Right atrium auricular region (tissue), 2 donors: ENCODE measurements at regions not wholly inside any gene's neighbourhood (a gene's known extent, or its start where the extent isn't known, plus 50 kb on each side); places are given as distances from the start of the nearest gene placed in this dataset.

Experiments
- DNase-seq: peaks from one replicate; pipeline ENCODE4 v3.0.0-alpha.2; 2019; ENCODE audit warnings: low spot score
- H3K27ac ChIP-seq, 2 donors: fragments of 200-600 bp; sonication (generic); 1 replicate in 1 of 2; 2 replicates in 1 of 2; pipeline ENCODE4 v1.5.1; 2016 to 2019
- H3K27me3 ChIP-seq, 2 donors: fragments of 200-600 bp; sonication (generic); one replicate each; pipeline versions ENCODE4 v1.5.1 to v1.6.0; 2017 to 2019
- H3K36me3 ChIP-seq: fragments of 200-600 bp; sonication (generic); one replicate; pipeline ENCODE4 v1.5.1; 2016
- H3K4me1 ChIP-seq, 2 donors: fragments of 200-600 bp; sonication (generic); one replicate each; pipeline versions ENCODE4 v1.5.1 to v1.6.0; 2017 to 2019
- H3K4me3 ChIP-seq, 2 donors: fragments of 200-600 bp; sonication (generic); 1 replicate in 1 of 2; 2 replicates in 1 of 2; pipeline ENCODE4 v1.5.1; 2017 to 2019; ENCODE audit warnings: mild to moderate bottlenecking in 1 of 2, moderate library complexity in 1 of 2
- H3K9me3 ChIP-seq, 2 donors: fragments of 200-600 bp; sonication (generic); one replicate each; pipeline ENCODE4 v1.5.1; 2019
- CTCF ChIP-seq, 2 donors: fragments of 200-600 bp; sonication (generic); IDR thresholded peaks; one replicate each; pipeline ENCODE4 v1.5.1; 2019; ENCODE audit warnings: antibody characterized with exemption in 2 of 2

- no peaks in the 10 kb centered on the region for H3K9me3 ChIP-seq
- peaks cover 0 to 10% of the 10 kb centered on the region in 2 donors for H3K27me3 ChIP-seq
- peak overlapping the region; percentile 74 to 82 for H3K27ac ChIP-seq
- no peaks in the 10 kb centered on the region for H3K36me3 ChIP-seq
- peak overlapping the region; percentile 34 to 52 for H3K4me3 ChIP-seq
- peaks cover 0 to 78% of the 10 kb centered on the region in 2 donors for H3K4me1 ChIP-seq
- no peak for DNase-seq
- TF ChIP-seq CTCF (IDR thresholded peaks at IDR 0.05) = no peak
Measured at GRCh38 chrX:40152741-40153344, 55.1 kb upstream of the BCOR start.

- Histone ChIP-seq H3K27me3 (peaks cover 0 to 10% of the 10 kb centered on the region in 2 donors), H3K4me1 (peaks cover 0 to 84% of the 10 kb centered on the region in 2 donors), H3K9me3 (no peaks in the 10 kb centered on the region), H3K27ac (peak overlapping the region; percentile 74 to 82), H3K4me3 (peak overlapping the region; percentile 34 to 52), H3K36me3 (no peaks in the 10 kb centered on the region)
- TF ChIP-seq CTCF (IDR thresholded peaks at IDR 0.05) = no peak
- DNase-seq = no peak
Measured at GRCh38 chrX:40152173-40152711, 54.5 kb upstream of the BCOR start.

GRCh38 chrX:40151211-40152172 lies 53.7 kb upstream of the BCOR start:
- H3K4me1 ChIP-seq = peaks cover 0 to 91% of the 10 kb centered on the region in 2 donors
- H3K36me3 ChIP-seq = no peaks in the 10 kb centered on the region
- H3K27me3 ChIP-seq = peaks cover 0 to 10% of the 10 kb centered on the region in 2 donors

GRCh38 chrX:40150503-40150902 lies 52.7 kb upstream of the BCOR start:
- DNase-seq = no peak
- no peak overlapping the region for H3K4me3 ChIP-seq
- no peak for TF ChIP-seq CTCF (IDR thresholded peaks at IDR 0.05)
- no peaks in the 10 kb centered on the region for H3K36me3 ChIP-seq
- peak overlapping the region in 1 of 2 donors; percentile 82 for H3K27ac ChIP-seq
- no peaks in the 10 kb centered on the region for H3K9me3 ChIP-seq
- H3K4me1 ChIP-seq = peaks cover 0 to 93% of the 10 kb centered on the region in 2 donors
- H3K27me3 ChIP-seq = peaks cover 0 to 3% of the 10 kb centered on the region in 2 donors

More at GRCh38 chrX:40151211-40152172, 53.7 kb upstream of the BCOR start:
- no peaks in the 10 kb centered on the region for H3K9me3 ChIP-seq
- no peak overlapping the region for H3K4me3 ChIP-seq
- no peak for TF ChIP-seq CTCF (IDR thresholded peaks at IDR 0.05)
- peak overlapping the region; percentile 74 to 82 for H3K27ac ChIP-seq
- DNase-seq = no peak

GRCh38 chrX:40149286-40150175 lies 51.8 kb upstream of the BCOR start:
- H3K36me3 ChIP-seq = no peaks in the 10 kb centered on the region
- H3K9me3 ChIP-seq = no peaks in the 10 kb centered on the region
- H3K27ac ChIP-seq = peak overlapping the region in 1 of 2 donors; percentile 82
- DNase-seq = no peak
- no peak overlapping the region for H3K4me3 ChIP-seq
- no peak for TF ChIP-seq CTCF (IDR thresholded peaks at IDR 0.05)
- no peaks in the 10 kb centered on the region for H3K27me3 ChIP-seq
- peaks cover 0 to 85% of the 10 kb centered on the region in 2 donors for H3K4me1 ChIP-seq
